Right lobe of liver (tissue), 4 donors: ENCODE measurements at regions not wholly inside any gene's neighbourhood (a gene's known extent, or its start where the extent isn't known, plus 50 kb on each side); places are given as distances from the start of the nearest gene placed in this dataset.

Experiments used
- CTCF ChIP-seq, 4 donors: fragments of 200-600 bp in 3 of 4; fragments of 450-650 bp in 1 of 4; IDR thresholded peaks; one replicate each; pipeline versions ENCODE4 v1.5.1 to v1.8.0; 2016 to 2022; ENCODE audit warnings: antibody characterized with exemption in 4 of 4, mild to moderate bottlenecking in 2 of 4
- POLR2A ChIP-seq: fragments of 450-650 bp; IDR thresholded peaks from one replicate; pipeline ENCODE4 v1.6.1; 2017; ENCODE audit warnings: antibody characterized with exemption, mild to moderate bottlenecking
- donor health status: DM: no; HTN: no; CAD: no.
- donor health status: DM: no; HTN: no; CAD: no.
- donor health status: DM: no; HTN: yes; CAD: no.

GRCh38 chr4:84291969-84292368 lies 207.1 kb downstream of the NKX6-1 start:
- TF ChIP-seq CTCF (IDR thresholded peaks at IDR 0.05) (no peak), POLR2A (no peak)
